ENCODE measurements at regions not wholly inside any gene's neighbourhood (a gene's known extent, or its start where the extent isn't known, plus 50 kb on each side); places are given as distances from the start of the nearest gene placed in this dataset.

DNA sequence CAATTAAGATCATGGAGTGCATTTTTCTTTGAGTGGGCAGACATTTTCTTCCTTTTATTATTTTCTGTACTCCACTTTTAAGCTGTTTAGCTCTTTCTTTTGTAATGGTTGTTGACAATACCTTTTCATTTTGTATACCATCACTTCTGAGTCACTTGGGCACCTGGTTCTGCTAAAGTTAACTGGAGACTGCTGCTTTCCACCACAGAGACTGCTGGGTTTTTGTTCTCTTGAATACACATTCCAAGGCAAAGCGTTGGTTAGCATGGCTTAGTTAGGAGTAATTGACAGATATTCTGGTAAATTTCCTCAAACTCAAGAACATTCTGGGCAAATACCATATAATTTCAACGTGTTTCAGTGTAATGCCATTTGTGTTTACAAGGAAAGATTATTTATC lies 541.9 kb upstream of the CELF2 start:
- DNase-seq = no peak
- Histone ChIP-seq H3K27ac (no peak overlapping the region), H3K9me3 (replicated peaks) (no peaks in the 10 kb centered on the region; the same call in 1 of the 2 replicates), H3K4me1 (peaks cover 10% of the 10 kb centered on the region; the same call in 1 of the 2 replicates), H3K27me3 (no peaks in the 10 kb centered on the region), H3K36me3 (no peaks in the 10 kb centered on the region), H3K4me3 (no peak overlapping the region)

DNA sequence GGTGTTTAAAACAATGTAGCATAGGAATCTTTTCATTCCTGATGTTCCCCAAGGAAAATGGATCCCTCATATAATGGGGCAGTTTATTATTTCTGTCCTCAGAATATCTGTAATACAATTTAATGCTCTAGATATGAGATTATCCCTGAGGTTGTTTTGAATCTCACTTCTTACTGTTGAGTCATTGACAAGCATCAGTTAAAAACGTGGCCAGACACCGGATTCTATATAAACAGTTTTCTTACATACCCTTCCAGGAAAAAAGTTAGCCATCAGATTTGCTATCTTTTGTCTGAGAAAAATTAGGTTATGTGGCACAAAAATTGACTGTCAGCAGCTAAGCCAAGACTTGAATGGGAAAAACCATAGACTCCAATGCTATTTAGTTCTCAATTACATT lies 539.8 kb upstream of the CELF2 start:
- no peaks in the 10 kb centered on the region for H3K27me3 ChIP-seq
- peaks cover 10% of the 10 kb centered on the region; the same call in 1 of the 2 replicates for H3K4me1 ChIP-seq
- no peak for DNase-seq
- H3K9me3 ChIP-seq (replicated peaks) = no peaks in the 10 kb centered on the region; the same call in 1 of the 2 replicates
- no peaks in the 10 kb centered on the region for H3K36me3 ChIP-seq
- H3K4me3 ChIP-seq = no peak overlapping the region
- no peak overlapping the region for H3K27ac ChIP-seq

- Histone ChIP-seq H3K36me3 (no peaks in the 10 kb centered on the region), H3K4me1 (peaks cover 10% of the 10 kb centered on the region; the same call in 1 of the 2 replicates), H3K27ac (no peak overlapping the region), H3K4me3 (no peak overlapping the region), H3K9me3 (replicated peaks) (no peaks in the 10 kb centered on the region; the same call in 1 of the 2 replicates), H3K27me3 (no peaks in the 10 kb centered on the region)
- DNase-seq = no peak
These were observed 538.2 kb upstream of the CELF2 start for GRCh38 chr10:10479465-10479864.

DNA sequence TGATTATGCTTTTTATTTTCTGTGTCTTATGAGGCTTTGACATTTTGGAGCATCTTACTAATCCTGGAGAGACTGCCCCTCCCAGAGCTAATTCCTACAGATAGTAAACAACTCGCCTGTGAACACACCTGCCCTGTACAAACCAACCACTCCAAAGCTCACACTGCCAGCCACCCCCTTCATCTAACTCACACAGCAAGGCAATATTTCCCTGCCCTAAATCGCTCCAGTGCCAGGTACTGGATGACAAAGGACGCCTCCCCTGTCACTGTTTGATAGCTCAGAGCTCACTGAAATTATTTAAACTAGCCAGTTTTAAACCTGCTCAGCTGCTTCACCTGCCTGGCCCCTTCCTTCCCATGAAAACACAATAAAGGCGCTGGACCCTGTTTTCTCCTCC lies 535.1 kb upstream of the CELF2 start:
- H3K36me3 ChIP-seq = no peaks in the 10 kb centered on the region
- no peaks in the 10 kb centered on the region for H3K27me3 ChIP-seq
- no peaks in the 10 kb centered on the region; the same call in 1 of the 2 replicates for H3K9me3 ChIP-seq (replicated peaks)
- no peak for DNase-seq
- H3K4me1 ChIP-seq = peaks cover 5% of the 10 kb centered on the region; the same call in 1 of the 2 replicates
- no peak overlapping the region for H3K4me3 ChIP-seq
- H3K27ac ChIP-seq = no peak overlapping the region

- Histone ChIP-seq H3K27ac (no peak overlapping the region), H3K36me3 (no peaks in the 10 kb centered on the region), H3K4me1 (no peaks in the 10 kb centered on the region), H3K9me3 (replicated peaks) (no peaks in the 10 kb centered on the region), H3K27me3 (no peaks in the 10 kb centered on the region), H3K4me3 (no peak overlapping the region)
- no peak for DNase-seq
These were observed 528.6 kb upstream of the CELF2 start for GRCh38 chr10:10489076-10489475.

GRCh38 chr10:10489805-10490571 lies 527.7 kb upstream of the CELF2 start:
- DNase-seq = no peak
- Histone ChIP-seq H3K27me3 (no peaks in the 10 kb centered on the region), H3K9me3 (replicated peaks) (no peaks in the 10 kb centered on the region)

GRCh38 chr10:10490581-10490980 lies 527.1 kb upstream of the CELF2 start:
- DNase-seq = no peak
- H3K4me1 ChIP-seq = no peaks in the 10 kb centered on the region
- H3K27ac ChIP-seq = no peak overlapping the region
- H3K36me3 ChIP-seq = no peaks in the 10 kb centered on the region
- H3K4me3 ChIP-seq = no peak overlapping the region
- no peaks in the 10 kb centered on the region for H3K27me3 ChIP-seq
- H3K9me3 ChIP-seq (replicated peaks) = no peaks in the 10 kb centered on the region

More at GRCh38 chr10:10489805-10490571, 527.7 kb upstream of the CELF2 start:
- H3K36me3 ChIP-seq = no peaks in the 10 kb centered on the region
- no peaks in the 10 kb centered on the region for H3K4me1 ChIP-seq
- no peak overlapping the region for H3K27ac ChIP-seq
- no peak overlapping the region for H3K4me3 ChIP-seq

- no peak for DNase-seq
- no peaks in the 10 kb centered on the region for H3K27me3 ChIP-seq
- no peaks in the 10 kb centered on the region for H3K9me3 ChIP-seq (replicated peaks)
- H3K36me3 ChIP-seq = no peaks in the 10 kb centered on the region
- no peak overlapping the region for H3K4me3 ChIP-seq
- no peak overlapping the region for H3K27ac ChIP-seq
- H3K4me1 ChIP-seq = no peaks in the 10 kb centered on the region
These were observed 525.3 kb upstream of the CELF2 start for GRCh38 chr10:10492420-10492819.

- Histone ChIP-seq H3K9me3 (replicated peaks) (no peaks in the 10 kb centered on the region), H3K27ac (no peak overlapping the region), H3K27me3 (no peaks in the 10 kb centered on the region), H3K36me3 (no peaks in the 10 kb centered on the region), H3K4me3 (no peak overlapping the region), H3K4me1 (no peaks in the 10 kb centered on the region)
- DNase-seq = no peak
These were observed 523.8 kb upstream of the CELF2 start for GRCh38 chr10:10493833-10494232.

DNA sequence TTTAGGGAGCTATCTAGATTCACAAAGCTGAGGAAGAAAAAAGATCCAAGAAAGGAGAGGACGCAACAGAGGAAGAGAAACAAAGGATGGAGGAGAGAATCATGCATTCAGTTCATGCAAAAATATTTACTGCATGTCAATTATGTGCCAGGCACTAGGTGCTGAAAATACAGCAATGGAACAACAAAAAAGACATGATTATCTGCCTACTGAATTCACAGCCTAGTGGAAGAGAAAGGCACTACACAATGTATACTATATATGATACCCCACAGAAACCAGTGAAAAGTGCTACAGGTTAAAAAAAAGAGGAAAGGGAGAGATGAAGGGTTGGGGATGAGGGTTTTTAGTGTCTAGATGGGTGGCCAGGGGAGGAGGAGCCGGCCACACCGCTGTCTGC lies 520.4 kb upstream of the CELF2 start:
- no peaks in the 10 kb centered on the region; the same call in 1 of the 2 replicates for H3K9me3 ChIP-seq (replicated peaks)
- no peak overlapping the region for H3K27ac ChIP-seq
- no peaks in the 10 kb centered on the region for H3K36me3 ChIP-seq
- no peaks in the 10 kb centered on the region for H3K27me3 ChIP-seq
- H3K4me3 ChIP-seq = no peak overlapping the region
- H3K4me1 ChIP-seq = no peaks in the 10 kb centered on the region
- DNase-seq = no peak

DNA sequence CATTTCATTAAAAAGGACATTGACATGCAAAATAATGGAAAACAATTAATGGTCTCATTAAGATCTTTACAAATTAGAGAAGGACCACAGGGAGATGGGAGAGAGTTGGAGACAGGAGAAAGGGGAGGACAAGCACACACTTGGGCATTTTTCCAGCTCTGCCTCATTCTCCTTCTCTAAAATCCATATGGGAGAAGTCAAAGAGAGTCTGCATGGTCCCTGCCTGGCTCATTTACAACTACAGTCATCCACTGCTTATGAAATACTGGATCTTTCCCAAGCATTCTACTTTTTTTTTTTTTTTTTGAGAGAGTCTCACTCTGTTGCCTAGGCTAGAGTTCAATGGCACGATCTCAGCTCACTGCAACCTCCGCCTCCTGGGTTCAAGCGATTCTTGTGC lies 518.9 kb upstream of the CELF2 start:
- Histone ChIP-seq H3K4me3 (no peak overlapping the region), H3K27ac (no peak overlapping the region)
- DNase-seq = no peak

GRCh38 chr10:10499839-10500238 lies 517.8 kb upstream of the CELF2 start:
- Histone ChIP-seq H3K27ac (no peak overlapping the region), H3K9me3 (replicated peaks) (no peaks in the 10 kb centered on the region; the same call in 1 of the 2 replicates), H3K27me3 (no peaks in the 10 kb centered on the region), H3K4me1 (no peaks in the 10 kb centered on the region), H3K4me3 (no peak overlapping the region), H3K36me3 (no peaks in the 10 kb centered on the region)
- DNase-seq = no peak

More for the DNA sequence above, 518.9 kb upstream of the CELF2 start:
- no peaks in the 10 kb centered on the region for H3K36me3 ChIP-seq
- no peaks in the 10 kb centered on the region; the same call in 1 of the 2 replicates for H3K9me3 ChIP-seq (replicated peaks)
- no peaks in the 10 kb centered on the region for H3K4me1 ChIP-seq
- H3K27me3 ChIP-seq = no peaks in the 10 kb centered on the region

DNA sequence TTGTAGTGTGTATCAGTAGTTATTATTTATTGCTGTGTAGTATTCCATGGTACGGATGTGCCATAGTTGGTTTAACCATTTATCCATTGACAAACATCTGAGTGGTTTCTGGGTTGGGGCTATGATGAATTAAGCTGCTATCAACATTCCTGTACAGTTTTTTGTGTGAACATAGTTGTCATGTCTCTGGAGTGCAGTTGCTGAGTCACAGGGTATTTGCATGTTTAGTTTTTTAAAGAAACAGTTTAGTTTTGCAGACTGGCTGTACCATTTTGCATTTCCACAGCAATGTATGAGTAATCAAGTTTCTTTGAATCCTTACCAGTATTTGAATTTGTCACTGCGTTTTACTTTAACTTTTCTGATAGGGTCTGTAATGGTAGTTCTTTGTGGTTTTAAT lies 516.7 kb upstream of the CELF2 start:
- H3K27me3 ChIP-seq = no peaks in the 10 kb centered on the region
- no peaks in the 10 kb centered on the region for H3K36me3 ChIP-seq
- DNase-seq = no peak
- H3K27ac ChIP-seq = no peak overlapping the region
- no peaks in the 10 kb centered on the region; the same call in 1 of the 2 replicates for H3K9me3 ChIP-seq (replicated peaks)
- no peak overlapping the region for H3K4me3 ChIP-seq
- no peaks in the 10 kb centered on the region for H3K4me1 ChIP-seq

DNA sequence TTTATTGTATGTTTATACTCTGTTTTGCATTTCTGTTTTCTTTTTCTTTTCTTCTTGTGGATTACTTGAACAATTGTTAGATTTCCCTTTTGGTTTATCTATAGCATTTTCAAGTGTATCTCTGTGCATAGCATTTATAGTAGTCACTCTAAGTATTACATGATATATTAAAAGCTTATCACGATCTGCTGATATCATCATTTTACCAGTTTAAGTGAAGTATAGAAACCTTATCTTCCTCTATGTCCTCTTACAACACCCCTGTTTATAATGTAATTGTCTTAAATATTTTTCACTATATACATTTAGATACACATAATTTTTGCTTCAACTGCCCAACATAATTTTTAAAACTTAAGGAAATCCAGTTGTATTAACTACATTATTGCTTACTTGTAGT lies 513.9 kb upstream of the CELF2 start:
- Histone ChIP-seq H3K27me3 (no peaks in the 10 kb centered on the region), H3K4me3 (no peak overlapping the region), H3K27ac (no peak overlapping the region), H3K9me3 (replicated peaks) (no peaks in the 10 kb centered on the region; the same call in 1 of the 2 replicates), H3K36me3 (no peaks in the 10 kb centered on the region), H3K4me1 (peaks cover 13% of the 10 kb centered on the region)
- DNase-seq = no peak

- peak overlapping the region; percentile 28; the same call in 1 of the 2 replicates for H3K4me3 ChIP-seq
- H3K4me1 ChIP-seq = peaks cover 15% of the 10 kb centered on the region
- H3K36me3 ChIP-seq = no peaks in the 10 kb centered on the region
- no peaks in the 10 kb centered on the region for H3K9me3 ChIP-seq (replicated peaks)
- no peaks in the 10 kb centered on the region for H3K27me3 ChIP-seq
- H3K27ac ChIP-seq = peak overlapping the region; percentile 51
- DNase-seq = peak; percentile 56 to 77
These were observed 509.5 kb upstream of the CELF2 start for GRCh38 chr10:10508211-10508610.

DNA sequence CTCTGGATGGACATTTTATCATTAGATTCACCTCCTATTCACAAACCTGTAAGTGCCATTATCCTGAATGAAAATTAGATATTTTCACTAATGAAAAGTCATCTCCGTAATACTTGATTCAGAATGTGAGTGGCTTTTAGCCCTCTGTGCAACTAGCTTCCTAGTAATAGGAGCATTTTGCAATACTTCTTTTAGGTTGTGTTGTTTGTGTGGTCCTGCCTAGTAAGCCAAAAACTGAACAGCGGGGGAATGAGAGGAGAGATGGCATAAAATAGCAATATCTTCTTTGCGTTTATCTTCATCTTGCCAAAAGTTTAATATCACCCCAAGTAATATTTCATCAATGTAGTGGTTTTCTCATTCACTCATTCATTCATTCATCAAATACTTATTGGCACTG lies 507.5 kb upstream of the CELF2 start:
- no peak for DNase-seq
- no peak overlapping the region for H3K4me3 ChIP-seq
- H3K4me1 ChIP-seq = peaks cover 15% of the 10 kb centered on the region
- H3K27me3 ChIP-seq = no peaks in the 10 kb centered on the region
- no peaks in the 10 kb centered on the region for H3K9me3 ChIP-seq (replicated peaks)
- H3K27ac ChIP-seq = no peak overlapping the region
- no peaks in the 10 kb centered on the region for H3K36me3 ChIP-seq

Data from SJCRH30 (cell line).